ENCODE measurements at regions not wholly inside any gene's neighbourhood (a gene's known extent, or its start where the extent isn't known, plus 50 kb on each side); places are given as distances from the start of the nearest gene placed in this dataset.

DNA sequence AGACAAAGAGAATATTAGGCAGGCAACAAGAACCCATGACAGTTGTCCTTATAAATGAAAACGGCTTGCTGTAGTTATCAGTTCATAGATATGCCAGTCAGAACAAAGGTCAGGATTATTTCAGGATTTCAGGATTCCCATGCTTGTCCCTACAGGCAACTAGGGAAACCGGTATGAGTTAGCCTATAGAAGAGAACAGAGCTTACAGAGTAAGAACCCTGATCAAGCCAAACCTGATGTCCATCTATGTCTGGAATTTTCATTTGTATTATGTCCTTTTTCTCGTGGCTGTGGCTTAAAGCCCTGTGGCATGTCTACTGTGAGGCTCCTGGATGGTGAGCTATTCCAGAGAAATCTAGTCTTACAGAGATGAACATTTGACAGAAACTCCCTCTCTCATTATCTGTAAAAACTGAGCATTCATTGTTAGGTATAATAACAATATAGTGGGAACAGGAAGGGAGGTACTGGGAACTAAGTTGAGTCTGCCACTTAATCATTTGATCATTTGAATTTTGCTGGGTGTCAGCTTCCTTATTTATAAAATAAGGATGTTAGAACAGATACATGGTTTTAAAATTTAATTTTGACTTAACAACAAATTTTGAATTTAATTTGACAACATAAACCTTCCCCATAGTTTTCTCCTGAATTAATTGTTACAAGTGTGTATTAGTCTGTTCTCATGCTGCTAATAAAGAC is 129.5 kb upstream of the KLF3 start:
- no peak for TF ChIP-seq ZBTB14 (CRISPR knock-in tag; IDR thresholded peaks at IDR 0.05)
- no peak for TF ChIP-seq POLR2AphosphoS2 (IDR thresholded peaks at IDR 0.05; ENCODE audit: low read depth, low read length)
- TF ChIP-seq, protein P1, sequence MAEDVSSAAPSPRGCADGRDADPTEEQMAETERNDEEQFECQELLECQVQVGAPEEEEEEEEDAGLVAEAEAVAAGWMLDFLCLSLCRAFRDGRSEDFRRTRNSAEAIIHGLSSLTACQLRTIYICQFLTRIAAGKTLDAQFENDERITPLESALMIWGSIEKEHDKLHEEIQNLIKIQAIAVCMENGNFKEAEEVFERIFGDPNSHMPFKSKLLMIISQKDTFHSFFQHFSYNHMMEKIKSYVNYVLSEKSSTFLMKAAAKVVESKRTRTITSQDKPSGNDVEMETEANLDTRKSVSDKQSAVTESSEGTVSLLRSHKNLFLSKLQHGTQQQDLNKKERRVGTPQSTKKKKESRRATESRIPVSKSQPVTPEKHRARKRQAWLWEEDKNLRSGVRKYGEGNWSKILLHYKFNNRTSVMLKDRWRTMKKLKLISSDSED (CRISPR knock-in tag; IDR thresholded peaks at IDR 0.05) = no peak
- TF ChIP-seq SETDB1 (CRISPR knock-in tag; IDR thresholded peaks at IDR 0.05; ENCODE audit: borderline replicate concordance) = no peak
- TF ChIP-seq, protein P2, sequence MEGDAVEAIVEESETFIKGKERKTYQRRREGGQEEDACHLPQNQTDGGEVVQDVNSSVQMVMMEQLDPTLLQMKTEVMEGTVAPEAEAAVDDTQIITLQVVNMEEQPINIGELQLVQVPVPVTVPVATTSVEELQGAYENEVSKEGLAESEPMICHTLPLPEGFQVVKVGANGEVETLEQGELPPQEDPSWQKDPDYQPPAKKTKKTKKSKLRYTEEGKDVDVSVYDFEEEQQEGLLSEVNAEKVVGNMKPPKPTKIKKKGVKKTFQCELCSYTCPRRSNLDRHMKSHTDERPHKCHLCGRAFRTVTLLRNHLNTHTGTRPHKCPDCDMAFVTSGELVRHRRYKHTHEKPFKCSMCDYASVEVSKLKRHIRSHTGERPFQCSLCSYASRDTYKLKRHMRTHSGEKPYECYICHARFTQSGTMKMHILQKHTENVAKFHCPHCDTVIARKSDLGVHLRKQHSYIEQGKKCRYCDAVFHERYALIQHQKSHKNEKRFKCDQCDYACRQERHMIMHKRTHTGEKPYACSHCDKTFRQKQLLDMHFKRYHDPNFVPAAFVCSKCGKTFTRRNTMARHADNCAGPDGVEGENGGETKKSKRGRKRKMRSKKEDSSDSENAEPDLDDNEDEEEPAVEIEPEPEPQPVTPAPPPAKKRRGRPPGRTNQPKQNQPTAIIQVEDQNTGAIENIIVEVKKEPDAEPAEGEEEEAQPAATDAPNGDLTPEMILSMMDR (CRISPR knock-in tag; IDR thresholded peaks at IDR 0.05) = no peak
- TF ChIP-seq BCL6 (CRISPR knock-in tag; IDR thresholded peaks at IDR 0.05) = no peak
- TF ChIP-seq, protein P3, sequence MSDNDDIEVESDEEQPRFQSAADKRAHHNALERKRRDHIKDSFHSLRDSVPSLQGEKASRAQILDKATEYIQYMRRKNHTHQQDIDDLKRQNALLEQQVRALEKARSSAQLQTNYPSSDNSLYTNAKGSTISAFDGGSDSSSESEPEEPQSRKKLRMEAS (IDR thresholded peaks at IDR 0.05) = no peak
- no peak for TF ChIP-seq ZNF34 (CRISPR knock-in tag; IDR thresholded peaks at IDR 0.05; ENCODE audit: borderline replicate concordance)
- TF ChIP-seq NCOR1 (IDR thresholded peaks at IDR 0.05; ENCODE audit: borderline replicate concordance, low read length) = no peak
- TF ChIP-seq EP300 (IDR thresholded peaks at IDR 0.05; ENCODE audit: low read depth in 2 of 2, low read length in 2 of 2) = no peak
- no peak for TF ChIP-seq EP300 (CRISPR knock-in tag; IDR thresholded peaks at IDR 0.05; ENCODE audit: borderline replicate concordance)
- no peak for TF ChIP-seq U2AF2 (IDR thresholded peaks at IDR 0.05; ENCODE audit: low read depth, low read length)
